ENCODE measurements at regions not wholly inside any gene's neighbourhood (a gene's known extent, or its start where the extent isn't known, plus 50 kb on each side); places are given as distances from the start of the nearest gene placed in this dataset.

- Histone ChIP-seq H3K27ac (ENCODE audit: extremely low read length, insufficient read depth, low read length) (no peak overlapping the region), H2AFZ (ENCODE audit: low read length) (no peak overlapping the region), H3K9ac (ENCODE audit: insufficient read depth, low read depth, low read length) (no peak overlapping the region), H3K4me2 (ENCODE audit: low read depth, low read length) (no peak overlapping the region), H3K36me3 (replicated peaks in 1 of 2; ENCODE audit: control insufficient read depth in 1 of 2, insufficient read depth in 2 of 2, low read length in 2 of 2) (no peaks in the 10 kb centered on the region; a peak in 2 of 5 replicates), H3K27me3 (ENCODE audit: control insufficient read depth in 1 of 2, insufficient read depth in 2 of 2, low read length in 2 of 2) (no peaks in the 10 kb centered on the region), H4K20me1 (ENCODE audit: insufficient read depth, low read length) (no peaks in the 10 kb centered on the region), H3K4me1 (ENCODE audit: insufficient read depth, low read length) (peaks cover 7% of the 10 kb centered on the region; the same call in 1 of the 2 replicates), H3K9me3 (ENCODE audit: low read length) (no peaks in the 10 kb centered on the region), H3K4me3 (replicated peaks in 1 of 3; ENCODE audit: insufficient read depth in 1 of 3, low read depth in 2 of 3, low read length in 3 of 3) (no peak overlapping the region), H3K79me2 (ENCODE audit: insufficient read depth, low read length) (no peaks in the 10 kb centered on the region)
- DNase-seq (ENCODE audit: low spot score) (no peak), FAIRE-seq (no peak), ATAC-seq (no peak)
- intact Hi-C loops (cut with micrococcal nuclease; ENCODE audit: unreplicated experiment): loop anchor here (5.0 kb wide), 1 partner anchor 118 kb away; no protein-coding TSS in a partner anchor
- ChIA-PET CTCF (ENCODE audit: low intra/inter-chr PET ratio, low total read pairs) (no interaction called here), POLR2A (no interaction called here)
- 94% methylated on average over 3 of the region's 3 CpGs for WGBS (ENCODE audit: low lambda C conversion rate)
- no peak for TF ChIP-seq ZFP36L1 (CRISPR knock-in tag; IDR thresholded peaks at IDR 0.05)
- TF ChIP-seq ZMYM2 (CRISPR knock-in tag; IDR thresholded peaks at IDR 0.05): no peak
- no peak for TF ChIP-seq NCOA2 (CRISPR knock-in tag; IDR thresholded peaks at IDR 0.05)
- no TSS peak for BruUV-seq (replicated peaks)
- in situ Hi-C loops (cut with HindIII; ENCODE audit: extremely low pct_ligation_motif_present, low pct_unique_long_range_greater_than_20kb): no loop called here
These were observed 57.9 kb downstream of the DOP1B start for GRCh38 chr21:36214561-36214960.

- in situ Hi-C loops (cut with HindIII; ENCODE audit: extremely low pct_ligation_motif_present, low pct_unique_long_range_greater_than_20kb): no loop called here
- Histone ChIP-seq H2AFZ (ENCODE audit: low read length) (no peak overlapping the region), H3K4me1 (ENCODE audit: insufficient read depth, low read length) (peaks cover 6% of the 10 kb centered on the region; the same call in 1 of the 2 replicates), H3K36me3 (replicated peaks in 1 of 2; ENCODE audit: control insufficient read depth in 1 of 2, insufficient read depth in 2 of 2, low read length in 2 of 2) (peaks cover 0 to 1% of the 10 kb centered on the region in 2 experiments; a peak in 1 of 5 replicates), H4K20me1 (ENCODE audit: insufficient read depth, low read length) (no peaks in the 10 kb centered on the region), H3K4me2 (ENCODE audit: low read depth, low read length) (no peak overlapping the region), H3K4me3 (replicated peaks in 1 of 3; ENCODE audit: insufficient read depth in 1 of 3, low read depth in 2 of 3, low read length in 3 of 3) (no peak overlapping the region), H3K9ac (ENCODE audit: insufficient read depth, low read depth, low read length) (no peak overlapping the region), H3K79me2 (ENCODE audit: insufficient read depth, low read length) (no peaks in the 10 kb centered on the region), H3K27me3 (ENCODE audit: control insufficient read depth in 1 of 2, insufficient read depth in 2 of 2, low read length in 2 of 2) (no peaks in the 10 kb centered on the region), H3K9me3 (ENCODE audit: low read length) (no peaks in the 10 kb centered on the region), H3K27ac (ENCODE audit: extremely low read length, insufficient read depth, low read length) (no peak overlapping the region)
- ChIA-PET POLR2A (no interaction called here), CTCF (ENCODE audit: low intra/inter-chr PET ratio, low total read pairs) (no interaction called here)
- no peak for FAIRE-seq
- BruUV-seq (replicated peaks): no TSS peak
- 92% methylated on average over 4 of the region's 4 CpGs for WGBS (ENCODE audit: low lambda C conversion rate)
- intact Hi-C loops (cut with micrococcal nuclease; ENCODE audit: unreplicated experiment): no loop called here
- no peak for DNase-seq (ENCODE audit: low spot score)
- ATAC-seq: no peak
- TF ChIP-seq GTF2F1 (IDR thresholded peaks at IDR 0.05; ENCODE audit: low read length) (no peak), ZNF784 (CRISPR knock-in tag; IDR thresholded peaks at IDR 0.05; ENCODE audit: borderline replicate concordance) (no peak), FOXM1 (CRISPR knock-in tag; IDR thresholded peaks at IDR 0.05) (no peak), KDM2A (CRISPR knock-in tag; IDR thresholded peaks at IDR 0.05; ENCODE audit: borderline replicate concordance, low read depth) (no peak), YEATS4 (CRISPR knock-in tag; IDR thresholded peaks at IDR 0.05; ENCODE audit: borderline replicate concordance) (no peak), ZNF782 (CRISPR knock-in tag; IDR thresholded peaks at IDR 0.05; ENCODE audit: borderline replicate concordance) (no peak), ATF6 (CRISPR knock-in tag; conservative IDR thresholded peaks at IDR 0.05) (no peak), SKIL (CRISPR knock-in tag; IDR thresholded peaks at IDR 0.05; ENCODE audit: borderline replicate concordance) (no peak), ZNF121 (CRISPR knock-in tag; IDR thresholded peaks at IDR 0.05) (no peak), IRF2 (CRISPR knock-in tag; IDR thresholded peaks at IDR 0.05) (no peak), ERF (CRISPR knock-in tag; IDR thresholded peaks at IDR 0.05) (no peak), ZNF564 (CRISPR knock-in tag; IDR thresholded peaks at IDR 0.05) (no peak), NFKBIZ (CRISPR knock-in tag; IDR thresholded peaks at IDR 0.05) (no peak)
These were observed 61.1 kb downstream of the DOP1B start for GRCh38 chr21:36217743-36218142.

Measured in HepG2 (cell line).